ENCODE measurements at regions not wholly inside any gene's neighbourhood (a gene's known extent, or its start where the extent isn't known, plus 50 kb on each side); places are given as distances from the start of the nearest gene placed in this dataset.

DNA sequence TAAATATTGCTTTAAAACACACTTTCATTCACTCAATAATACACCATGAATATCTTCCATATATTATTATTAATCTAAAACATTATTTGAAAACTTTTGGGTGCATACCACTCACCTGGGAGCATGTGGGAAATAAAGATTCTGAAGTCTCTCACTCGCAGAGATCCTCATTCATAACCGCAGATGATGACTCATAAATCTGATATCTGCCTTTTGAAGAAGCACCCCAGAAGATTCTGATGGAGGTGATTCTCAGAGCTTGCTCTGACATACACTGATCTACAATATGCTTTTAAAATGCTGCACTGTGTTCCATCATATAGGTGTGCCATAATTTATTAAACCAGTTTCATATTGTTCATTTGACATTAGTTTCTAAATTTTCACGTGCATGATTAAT lies 135.0 kb upstream of the SGK1 start:
- Histone ChIP-seq H3K4me1 (ENCODE audit: control insufficient read depth, insufficient read depth, low read length) (peaks cover 6% of the 10 kb centered on the region; the same call in 1 of the 2 replicates), H3K27me3 (ENCODE audit: control insufficient read depth, insufficient read depth, low read length) (no peaks in the 10 kb centered on the region), H3K27ac (ENCODE audit: low read length) (no peak overlapping the region), H3K9me3 (ENCODE audit: control insufficient read depth, insufficient read depth, low read length) (no peaks in the 10 kb centered on the region; the same call in 1 of the 2 replicates), H3K4me3 (ENCODE audit: low read length) (no peak overlapping the region), H3K36me3 (ENCODE audit: control insufficient read depth, insufficient read depth, low read length) (no peaks in the 10 kb centered on the region)
- WGBS (ENCODE audit: insufficient coverage, insufficient read length): no CpG with 5 or more reads among the region's 3 CpGs
- DNase-seq (ENCODE audit: low read depth, low spot score): no peak

DNA sequence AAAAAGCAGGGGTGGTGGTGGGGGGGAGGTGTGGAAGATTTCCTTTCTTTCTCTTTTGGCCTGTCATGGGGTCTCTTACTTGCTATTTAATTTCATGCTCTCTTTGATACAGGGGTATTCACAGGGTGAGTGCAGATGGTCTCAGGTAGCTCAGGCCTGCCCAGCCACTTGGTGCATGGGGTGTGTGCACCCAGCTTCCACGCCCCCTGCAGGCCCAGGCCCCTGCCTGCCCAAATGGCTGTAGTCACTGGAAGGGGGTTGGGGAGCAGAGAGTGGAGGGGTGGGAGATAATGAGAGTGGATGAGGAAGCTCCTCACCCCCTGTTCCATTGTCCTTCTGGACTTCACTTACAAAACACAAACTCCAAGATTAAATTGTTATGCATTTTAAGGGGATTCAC lies 133.6 kb upstream of the SGK1 start:
- H3K36me3 ChIP-seq (ENCODE audit: control insufficient read depth, insufficient read depth, low read length): no peaks in the 10 kb centered on the region
- no peaks in the 10 kb centered on the region for H3K27me3 ChIP-seq (ENCODE audit: control insufficient read depth, insufficient read depth, low read length)
- no peak for DNase-seq (ENCODE audit: low read depth, low spot score)
- WGBS (ENCODE audit: insufficient coverage, insufficient read length): no CpG with 5 or more reads among the region's 1 CpG
- peaks cover 6% of the 10 kb centered on the region; the same call in 1 of the 2 replicates for H3K4me1 ChIP-seq (ENCODE audit: control insufficient read depth, insufficient read depth, low read length)
- H3K27ac ChIP-seq (ENCODE audit: low read length): no peak overlapping the region
- H3K9me3 ChIP-seq (ENCODE audit: control insufficient read depth, insufficient read depth, low read length): no peaks in the 10 kb centered on the region; the same call in 1 of the 2 replicates
- H3K4me3 ChIP-seq (ENCODE audit: low read length): no peak overlapping the region

DNA sequence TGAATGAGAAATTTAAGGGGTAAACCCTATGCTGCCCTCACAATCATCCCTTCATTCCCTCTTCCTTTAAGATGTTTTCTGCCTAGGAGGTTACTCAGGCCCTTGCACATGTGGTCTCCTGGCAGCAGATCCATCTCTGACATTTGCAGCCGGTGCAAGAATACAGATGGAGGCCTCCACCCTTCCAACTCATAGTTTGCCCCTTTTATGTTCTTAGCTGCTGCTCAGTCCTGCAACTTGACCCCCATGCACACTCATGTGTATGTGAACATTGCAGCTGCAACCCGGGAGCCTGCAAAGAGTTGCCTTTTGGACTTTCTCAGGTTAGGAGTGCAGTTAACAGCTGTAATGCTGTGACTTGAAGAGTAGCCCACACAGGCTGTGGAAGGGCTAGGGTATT lies 131.9 kb upstream of the SGK1 start:
- H3K27ac ChIP-seq (ENCODE audit: low read length): no peak overlapping the region
- H3K9me3 ChIP-seq (ENCODE audit: control insufficient read depth, insufficient read depth, low read length): no peaks in the 10 kb centered on the region; the same call in 1 of the 2 replicates
- no CpG with 5 or more reads among the region's 2 CpGs for WGBS (ENCODE audit: insufficient coverage, insufficient read length)

DNA sequence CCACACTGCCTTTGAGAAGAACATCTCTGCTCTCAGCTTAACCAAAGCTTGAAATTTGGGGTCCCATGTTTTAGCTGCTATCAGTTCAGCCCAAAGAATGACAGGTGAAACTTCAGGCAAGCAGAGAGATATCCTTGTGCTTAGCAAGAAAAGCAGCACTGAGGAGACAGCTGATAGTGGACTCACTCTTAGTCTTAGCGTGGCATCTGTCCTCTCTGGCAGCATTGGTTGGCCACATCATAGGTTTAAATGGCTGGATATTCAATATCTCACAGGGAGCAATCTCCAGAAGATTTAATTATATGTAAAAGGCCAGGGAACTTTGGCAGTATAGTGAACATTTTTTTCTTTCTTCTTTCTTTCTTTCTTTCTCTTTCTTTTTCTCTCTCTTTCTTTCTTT lies 131.1 kb upstream of the SGK1 start:
- H3K36me3 ChIP-seq (ENCODE audit: control insufficient read depth, insufficient read depth, low read length): no peaks in the 10 kb centered on the region
- H3K27me3 ChIP-seq (ENCODE audit: control insufficient read depth, insufficient read depth, low read length): no peaks in the 10 kb centered on the region
- no peak overlapping the region for H3K27ac ChIP-seq (ENCODE audit: low read length)
- no CpG with 5 or more reads among the region's 1 CpG for WGBS (ENCODE audit: insufficient coverage, insufficient read length)
- no peak overlapping the region for H3K4me3 ChIP-seq (ENCODE audit: low read length)
- no peaks in the 10 kb centered on the region; the same call in 1 of the 2 replicates for H3K9me3 ChIP-seq (ENCODE audit: control insufficient read depth, insufficient read depth, low read length)
- H3K4me1 ChIP-seq (ENCODE audit: control insufficient read depth, insufficient read depth, low read length): peaks cover 3% of the 10 kb centered on the region; the same call in 1 of the 2 replicates
- no peak for DNase-seq (ENCODE audit: low read depth, low spot score)

More for the DNA sequence above, 131.9 kb upstream of the SGK1 start:
- Histone ChIP-seq H3K36me3 (ENCODE audit: control insufficient read depth, insufficient read depth, low read length) (no peaks in the 10 kb centered on the region), H3K4me3 (ENCODE audit: low read length) (no peak overlapping the region), H3K4me1 (ENCODE audit: control insufficient read depth, insufficient read depth, low read length) (peaks cover 6% of the 10 kb centered on the region; the same call in 1 of the 2 replicates), H3K27me3 (ENCODE audit: control insufficient read depth, insufficient read depth, low read length) (no peaks in the 10 kb centered on the region)
- DNase-seq (ENCODE audit: low read depth, low spot score): no peak

GRCh38 chr6:134447883-134448387 lies 130.0 kb upstream of the SGK1 start:
- no peak overlapping the region for H3K27ac ChIP-seq (ENCODE audit: low read length)
- no peaks in the 10 kb centered on the region for H3K27me3 ChIP-seq (ENCODE audit: control insufficient read depth, insufficient read depth, low read length)
- no CpG with 5 or more reads among the region's 3 CpGs for whole genome bisulfite sequencing (ENCODE audit: insufficient coverage, insufficient read length)
- no peaks in the 10 kb centered on the region for H3K36me3 ChIP-seq (ENCODE audit: control insufficient read depth, insufficient read depth, low read length)
- no peaks in the 10 kb centered on the region for H3K4me1 ChIP-seq (ENCODE audit: control insufficient read depth, insufficient read depth, low read length)
- no peak overlapping the region for H3K4me3 ChIP-seq (ENCODE audit: low read length)
- DNase-seq (ENCODE audit: low read depth, low spot score): no peak
- no peaks in the 10 kb centered on the region; the same call in 1 of the 2 replicates for H3K9me3 ChIP-seq (ENCODE audit: control insufficient read depth, insufficient read depth, low read length)

- no peaks in the 10 kb centered on the region; the same call in 1 of the 2 replicates for H3K9me3 ChIP-seq (ENCODE audit: control insufficient read depth, insufficient read depth, low read length)
- WGBS (ENCODE audit: insufficient coverage, insufficient read length): no CpG with 5 or more reads among the region's 3 CpGs
- no peaks in the 10 kb centered on the region for H3K4me1 ChIP-seq (ENCODE audit: control insufficient read depth, insufficient read depth, low read length)
- no peak overlapping the region for H3K4me3 ChIP-seq (ENCODE audit: low read length)
- H3K27ac ChIP-seq (ENCODE audit: low read length): no peak overlapping the region
- DNase-seq (ENCODE audit: low read depth, low spot score): no peak
- H3K36me3 ChIP-seq (ENCODE audit: control insufficient read depth, insufficient read depth, low read length): no peaks in the 10 kb centered on the region
- H3K27me3 ChIP-seq (ENCODE audit: control insufficient read depth, insufficient read depth, low read length): no peaks in the 10 kb centered on the region
Observed at GRCh38 chr6:134447423-134447822, 129.5 kb upstream of the SGK1 start.

GRCh38 chr6:134446896-134447295 lies 129.0 kb upstream of the SGK1 start:
- WGBS (ENCODE audit: insufficient coverage, insufficient read length): no CpG with 5 or more reads among the region's 3 CpGs
- Histone ChIP-seq H3K4me3 (ENCODE audit: low read length) (no peak overlapping the region), H3K27ac (ENCODE audit: low read length) (no peak overlapping the region), H3K9me3 (ENCODE audit: control insufficient read depth, insufficient read depth, low read length) (no peaks in the 10 kb centered on the region; the same call in 1 of the 2 replicates), H3K27me3 (ENCODE audit: control insufficient read depth, insufficient read depth, low read length) (no peaks in the 10 kb centered on the region), H3K4me1 (ENCODE audit: control insufficient read depth, insufficient read depth, low read length) (no peaks in the 10 kb centered on the region), H3K36me3 (ENCODE audit: control insufficient read depth, insufficient read depth, low read length) (no peaks in the 10 kb centered on the region)
- DNase-seq (ENCODE audit: low read depth, low spot score): no peak

- Histone ChIP-seq H3K36me3 (ENCODE audit: control insufficient read depth, insufficient read depth, low read length) (no peaks in the 10 kb centered on the region), H3K27me3 (ENCODE audit: control insufficient read depth, insufficient read depth, low read length) (no peaks in the 10 kb centered on the region), H3K27ac (ENCODE audit: low read length) (no peak overlapping the region), H3K9me3 (ENCODE audit: control insufficient read depth, insufficient read depth, low read length) (no peaks in the 10 kb centered on the region), H3K4me1 (ENCODE audit: control insufficient read depth, insufficient read depth, low read length) (no peaks in the 10 kb centered on the region), H3K4me3 (ENCODE audit: low read length) (no peak overlapping the region)
- no CpG with 5 or more reads among the region's 6 CpGs for WGBS (ENCODE audit: insufficient coverage, insufficient read length)
- DNase-seq (ENCODE audit: low read depth, low spot score): no peak
Observed at GRCh38 chr6:134446218-134446848, 128.4 kb upstream of the SGK1 start.

GRCh38 chr6:134443009-134443408 lies 125.1 kb upstream of the SGK1 start:
- no CpG with 5 or more reads among the region's 4 CpGs for WGBS (ENCODE audit: insufficient coverage, insufficient read length)
- no peak overlapping the region for H3K4me3 ChIP-seq (ENCODE audit: low read length)

GRCh38 chr6:134442073-134442472 lies 124.2 kb upstream of the SGK1 start:
- H3K27ac ChIP-seq (ENCODE audit: low read length): no peak overlapping the region
- no peak for DNase-seq (ENCODE audit: low read depth, low spot score)
- no peak overlapping the region for H3K4me3 ChIP-seq (ENCODE audit: low read length)
- no peaks in the 10 kb centered on the region for H3K27me3 ChIP-seq (ENCODE audit: control insufficient read depth, insufficient read depth, low read length)
- H3K36me3 ChIP-seq (ENCODE audit: control insufficient read depth, insufficient read depth, low read length): no peaks in the 10 kb centered on the region
- H3K9me3 ChIP-seq (ENCODE audit: control insufficient read depth, insufficient read depth, low read length): no peaks in the 10 kb centered on the region
- H3K4me1 ChIP-seq (ENCODE audit: control insufficient read depth, insufficient read depth, low read length): no peaks in the 10 kb centered on the region

More at GRCh38 chr6:134443009-134443408, 125.1 kb upstream of the SGK1 start:
- Histone ChIP-seq H3K4me1 (ENCODE audit: control insufficient read depth, insufficient read depth, low read length) (no peaks in the 10 kb centered on the region), H3K36me3 (ENCODE audit: control insufficient read depth, insufficient read depth, low read length) (no peaks in the 10 kb centered on the region), H3K9me3 (ENCODE audit: control insufficient read depth, insufficient read depth, low read length) (no peaks in the 10 kb centered on the region), H3K27ac (ENCODE audit: low read length) (no peak overlapping the region), H3K27me3 (ENCODE audit: control insufficient read depth, insufficient read depth, low read length) (no peaks in the 10 kb centered on the region)
- no peak for DNase-seq (ENCODE audit: low read depth, low spot score)

GRCh38 chr6:134438837-134439236 lies 120.9 kb upstream of the SGK1 start:
- no peak for DNase-seq (ENCODE audit: low read depth, low spot score)
- Histone ChIP-seq H3K27ac (ENCODE audit: low read length) (no peak overlapping the region), H3K4me1 (ENCODE audit: control insufficient read depth, insufficient read depth, low read length) (no peaks in the 10 kb centered on the region), H3K27me3 (ENCODE audit: control insufficient read depth, insufficient read depth, low read length) (no peaks in the 10 kb centered on the region), H3K36me3 (ENCODE audit: control insufficient read depth, insufficient read depth, low read length) (no peaks in the 10 kb centered on the region), H3K9me3 (ENCODE audit: control insufficient read depth, insufficient read depth, low read length) (no peaks in the 10 kb centered on the region), H3K4me3 (ENCODE audit: low read length) (no peak overlapping the region)
- WGBS (ENCODE audit: insufficient coverage, insufficient read length): no CpG with 5 or more reads among the region's 5 CpGs

All from iPS DF 6.9 (cell line).